GM19238 (cell line): ENCODE measurements at regions not wholly inside any gene's neighbourhood (a gene's known extent, or its start where the extent isn't known, plus 50 kb on each side); places are given as distances from the start of the nearest gene placed in this dataset.

Experiments
- DNase-seq: peaks from one replicate; pipeline ENCODE4 v3.0.0; 2011; ENCODE audit warnings: low spot score; ENCODE audit not compliant: insufficient read length

- no peak for DNase-seq
Observed at GRCh38 chr2:9082158-9082557, 78.7 kb upstream of the MBOAT2 start.

- no peak for DNase-seq
Observed at GRCh38 chr2:9081750-9082149, 78.3 kb upstream of the MBOAT2 start.

- no peak for DNase-seq
Observed at GRCh38 chr2:9078405-9078804, 74.9 kb upstream of the MBOAT2 start.

GRCh38 chr2:9077691-9078090 is 74.2 kb upstream of the MBOAT2 start:
- no peak for DNase-seq

GRCh38 chr2:9076755-9077154 is 73.3 kb upstream of the MBOAT2 start:
- no peak for DNase-seq

GRCh38 chr2:9076210-9076609 is 72.7 kb upstream of the MBOAT2 start:
- DNase-seq, result no peak

- no peak for DNase-seq
Observed at GRCh38 chr2:9074930-9075329, 71.4 kb upstream of the MBOAT2 start.

- no peak for DNase-seq
Observed at GRCh38 chr2:9071584-9072124, 68.2 kb upstream of the MBOAT2 start.

GRCh38 chr2:9071032-9071431 is 67.5 kb upstream of the MBOAT2 start:
- DNase-seq, result no peak

- no peak for DNase-seq
Observed at GRCh38 chr2:9069543-9069942, 66.1 kb upstream of the MBOAT2 start.

GRCh38 chr2:9065901-9066300 is 62.4 kb upstream of the MBOAT2 start:
- no peak for DNase-seq

GRCh38 chr2:9063023-9063606 is 59.6 kb upstream of the MBOAT2 start:
- no peak for DNase-seq

- DNase-seq, result no peak
Observed at GRCh38 chr2:9060819-9061218, 57.3 kb upstream of the MBOAT2 start.

- DNase-seq, result no peak
Observed at GRCh38 chr2:9057939-9058761, 54.7 kb upstream of the MBOAT2 start.

GRCh38 chr2:9055471-9055870 is 52.0 kb upstream of the MBOAT2 start:
- DNase-seq, result no peak

GRCh38 chr2:9053534-9053931 is 50.0 kb upstream of the MBOAT2 start:
- no peak for DNase-seq
